ENCODE measurements at regions not wholly inside any gene's neighbourhood (a gene's known extent, or its start where the extent isn't known, plus 50 kb on each side); places are given as distances from the start of the nearest gene placed in this dataset.

DNA sequence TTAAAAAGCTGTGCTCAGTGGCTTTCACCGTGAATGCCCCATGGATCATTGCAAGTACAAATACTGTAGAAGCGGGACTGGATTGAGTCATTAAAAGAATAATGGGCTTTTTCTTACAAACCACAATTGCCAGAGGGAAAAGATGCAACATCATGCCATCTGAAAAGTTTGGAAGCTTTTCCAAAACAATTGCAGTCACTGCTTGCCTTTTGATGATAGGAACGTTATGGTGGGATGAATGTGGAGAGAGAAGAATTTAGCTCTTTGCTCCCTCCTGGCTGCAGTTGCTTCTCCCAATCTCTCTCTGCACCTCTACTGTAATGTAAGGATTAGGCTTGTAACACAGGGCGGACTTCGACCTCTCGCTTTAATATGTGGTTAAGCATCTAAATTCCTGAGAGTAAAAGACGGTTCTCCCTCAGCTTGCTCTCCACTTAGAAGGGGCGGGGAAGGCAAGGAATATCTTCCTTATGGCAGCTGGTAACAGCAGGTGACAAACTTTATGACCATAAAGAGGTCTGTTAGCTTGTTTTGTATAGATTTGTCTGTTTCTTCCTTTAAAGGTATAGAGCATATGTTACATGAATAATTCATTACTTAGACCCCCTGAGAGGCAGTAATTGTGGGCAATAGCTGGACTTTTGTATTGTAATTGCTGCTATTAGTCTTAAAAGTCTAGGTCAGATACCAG, 376.1 kb downstream of the UTRN start (continued):
- TF ChIP-seq ZFP82 (CRISPR knock-in tag; IDR thresholded peaks at IDR 0.05; ENCODE audit: borderline replicate concordance) (no peak), MEIS1 (CRISPR knock-in tag; IDR thresholded peaks at IDR 0.05; ENCODE audit: borderline replicate concordance) (no peak), ZNF12 (CRISPR knock-in tag; IDR thresholded peaks at IDR 0.05) (no peak), KDM6A (CRISPR knock-in tag; IDR thresholded peaks at IDR 0.05; ENCODE audit: low read depth) (0 out of 2 replicates have a peak, but pooled peaks have one; percentile 32), ZNF564 (CRISPR knock-in tag; IDR thresholded peaks at IDR 0.05) (no peak), NONO (IDR thresholded peaks at IDR 0.05) (no peak), NONO (CRISPR knock-in tag; conservative IDR thresholded peaks at IDR 0.05) (no peak), PTBP1 (IDR thresholded peaks at IDR 0.05; ENCODE audit: low read depth, low read length, poor library complexity, severe bottlenecking) (no peak), CENPT (CRISPR knock-in tag; IDR thresholded peaks at IDR 0.05; ENCODE audit: low read depth) (no peak), SCMH1 (CRISPR knock-in tag; IDR thresholded peaks at IDR 0.05; ENCODE audit: borderline replicate concordance) (no peak), DNMT3B (CRISPR knock-in tag; conservative IDR thresholded peaks at IDR 0.05) (0 out of 2 replicates have a peak, but pooled peaks have one; percentile 26), ZNF713 (CRISPR knock-in tag; IDR thresholded peaks at IDR 0.05) (no peak), THAP11 (CRISPR knock-in tag; IDR thresholded peaks at IDR 0.05) (peak; percentile 31; the same call in 1 of the 2 replicates), KMT2A (CRISPR knock-in tag; IDR thresholded peaks at IDR 0.05) (no peak)
- TF ChIP-seq, protein P1, sequence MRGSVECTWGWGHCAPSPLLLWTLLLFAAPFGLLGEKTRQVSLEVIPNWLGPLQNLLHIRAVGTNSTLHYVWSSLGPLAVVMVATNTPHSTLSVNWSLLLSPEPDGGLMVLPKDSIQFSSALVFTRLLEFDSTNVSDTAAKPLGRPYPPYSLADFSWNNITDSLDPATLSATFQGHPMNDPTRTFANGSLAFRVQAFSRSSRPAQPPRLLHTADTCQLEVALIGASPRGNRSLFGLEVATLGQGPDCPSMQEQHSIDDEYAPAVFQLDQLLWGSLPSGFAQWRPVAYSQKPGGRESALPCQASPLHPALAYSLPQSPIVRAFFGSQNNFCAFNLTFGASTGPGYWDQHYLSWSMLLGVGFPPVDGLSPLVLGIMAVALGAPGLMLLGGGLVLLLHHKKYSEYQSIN (CRISPR knock-in tag; IDR thresholded peaks at IDR 0.05; ENCODE audit: borderline replicate concordance): no peak
- TF ChIP-seq, protein P2, sequence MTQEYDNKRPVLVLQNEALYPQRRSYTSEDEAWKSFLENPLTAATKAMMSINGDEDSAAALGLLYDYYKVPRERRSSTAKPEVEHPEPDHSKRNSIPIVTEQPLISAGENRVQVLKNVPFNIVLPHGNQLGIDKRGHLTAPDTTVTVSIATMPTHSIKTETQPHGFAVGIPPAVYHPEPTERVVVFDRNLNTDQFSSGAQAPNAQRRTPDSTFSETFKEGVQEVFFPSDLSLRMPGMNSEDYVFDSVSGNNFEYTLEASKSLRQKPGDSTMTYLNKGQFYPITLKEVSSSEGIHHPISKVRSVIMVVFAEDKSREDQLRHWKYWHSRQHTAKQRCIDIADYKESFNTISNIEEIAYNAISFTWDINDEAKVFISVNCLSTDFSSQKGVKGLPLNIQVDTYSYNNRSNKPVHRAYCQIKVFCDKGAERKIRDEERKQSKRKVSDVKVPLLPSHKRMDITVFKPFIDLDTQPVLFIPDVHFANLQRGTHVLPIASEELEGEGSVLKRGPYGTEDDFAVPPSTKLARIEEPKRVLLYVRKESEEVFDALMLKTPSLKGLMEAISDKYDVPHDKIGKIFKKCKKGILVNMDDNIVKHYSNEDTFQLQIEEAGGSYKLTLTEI (CRISPR knock-in tag; conservative IDR thresholded peaks at IDR 0.05): no peak
- TF ChIP-seq, protein P3, sequence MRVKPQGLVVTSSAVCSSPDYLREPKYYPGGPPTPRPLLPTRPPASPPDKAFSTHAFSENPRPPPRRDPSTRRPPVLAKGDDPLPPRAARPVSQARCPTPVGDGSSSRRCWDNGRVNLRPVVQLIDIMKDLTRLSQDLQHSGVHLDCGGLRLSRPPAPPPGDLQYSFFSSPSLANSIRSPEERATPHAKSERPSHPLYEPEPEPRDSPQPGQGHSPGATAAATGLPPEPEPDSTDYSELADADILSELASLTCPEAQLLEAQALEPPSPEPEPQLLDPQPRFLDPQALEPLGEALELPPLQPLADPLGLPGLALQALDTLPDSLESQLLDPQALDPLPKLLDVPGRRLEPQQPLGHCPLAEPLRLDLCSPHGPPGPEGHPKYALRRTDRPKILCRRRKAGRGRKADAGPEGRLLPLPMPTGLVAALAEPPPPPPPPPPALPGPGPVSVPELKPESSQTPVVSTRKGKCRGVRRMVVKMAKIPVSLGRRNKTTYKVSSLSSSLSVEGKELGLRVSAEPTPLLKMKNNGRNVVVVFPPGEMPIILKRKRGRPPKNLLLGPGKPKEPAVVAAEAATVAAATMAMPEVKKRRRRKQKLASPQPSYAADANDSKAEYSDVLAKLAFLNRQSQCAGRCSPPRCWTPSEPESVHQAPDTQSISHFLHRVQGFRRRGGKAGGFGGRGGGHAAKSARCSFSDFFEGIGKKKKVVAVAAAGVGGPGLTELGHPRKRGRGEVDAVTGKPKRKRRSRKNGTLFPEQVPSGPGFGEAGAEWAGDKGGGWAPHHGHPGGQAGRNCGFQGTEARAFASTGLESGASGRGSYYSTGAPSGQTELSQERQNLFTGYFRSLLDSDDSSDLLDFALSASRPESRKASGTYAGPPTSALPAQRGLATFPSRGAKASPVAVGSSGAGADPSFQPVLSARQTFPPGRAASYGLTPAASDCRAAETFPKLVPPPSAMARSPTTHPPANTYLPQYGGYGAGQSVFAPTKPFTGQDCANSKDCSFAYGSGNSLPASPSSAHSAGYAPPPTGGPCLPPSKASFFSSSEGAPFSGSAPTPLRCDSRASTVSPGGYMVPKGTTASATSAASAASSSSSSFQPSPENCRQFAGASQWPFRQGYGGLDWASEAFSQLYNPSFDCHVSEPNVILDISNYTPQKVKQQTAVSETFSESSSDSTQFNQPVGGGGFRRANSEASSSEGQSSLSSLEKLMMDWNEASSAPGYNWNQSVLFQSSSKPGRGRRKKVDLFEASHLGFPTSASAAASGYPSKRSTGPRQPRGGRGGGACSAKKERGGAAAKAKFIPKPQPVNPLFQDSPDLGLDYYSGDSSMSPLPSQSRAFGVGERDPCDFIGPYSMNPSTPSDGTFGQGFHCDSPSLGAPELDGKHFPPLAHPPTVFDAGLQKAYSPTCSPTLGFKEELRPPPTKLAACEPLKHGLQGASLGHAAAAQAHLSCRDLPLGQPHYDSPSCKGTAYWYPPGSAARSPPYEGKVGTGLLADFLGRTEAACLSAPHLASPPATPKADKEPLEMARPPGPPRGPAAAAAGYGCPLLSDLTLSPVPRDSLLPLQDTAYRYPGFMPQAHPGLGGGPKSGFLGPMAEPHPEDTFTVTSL (CRISPR knock-in tag; IDR thresholded peaks at IDR 0.05; ENCODE audit: borderline replicate concordance): no peak; the same call in 1 of the 2 replicates
- TF ChIP-seq, protein P4, sequence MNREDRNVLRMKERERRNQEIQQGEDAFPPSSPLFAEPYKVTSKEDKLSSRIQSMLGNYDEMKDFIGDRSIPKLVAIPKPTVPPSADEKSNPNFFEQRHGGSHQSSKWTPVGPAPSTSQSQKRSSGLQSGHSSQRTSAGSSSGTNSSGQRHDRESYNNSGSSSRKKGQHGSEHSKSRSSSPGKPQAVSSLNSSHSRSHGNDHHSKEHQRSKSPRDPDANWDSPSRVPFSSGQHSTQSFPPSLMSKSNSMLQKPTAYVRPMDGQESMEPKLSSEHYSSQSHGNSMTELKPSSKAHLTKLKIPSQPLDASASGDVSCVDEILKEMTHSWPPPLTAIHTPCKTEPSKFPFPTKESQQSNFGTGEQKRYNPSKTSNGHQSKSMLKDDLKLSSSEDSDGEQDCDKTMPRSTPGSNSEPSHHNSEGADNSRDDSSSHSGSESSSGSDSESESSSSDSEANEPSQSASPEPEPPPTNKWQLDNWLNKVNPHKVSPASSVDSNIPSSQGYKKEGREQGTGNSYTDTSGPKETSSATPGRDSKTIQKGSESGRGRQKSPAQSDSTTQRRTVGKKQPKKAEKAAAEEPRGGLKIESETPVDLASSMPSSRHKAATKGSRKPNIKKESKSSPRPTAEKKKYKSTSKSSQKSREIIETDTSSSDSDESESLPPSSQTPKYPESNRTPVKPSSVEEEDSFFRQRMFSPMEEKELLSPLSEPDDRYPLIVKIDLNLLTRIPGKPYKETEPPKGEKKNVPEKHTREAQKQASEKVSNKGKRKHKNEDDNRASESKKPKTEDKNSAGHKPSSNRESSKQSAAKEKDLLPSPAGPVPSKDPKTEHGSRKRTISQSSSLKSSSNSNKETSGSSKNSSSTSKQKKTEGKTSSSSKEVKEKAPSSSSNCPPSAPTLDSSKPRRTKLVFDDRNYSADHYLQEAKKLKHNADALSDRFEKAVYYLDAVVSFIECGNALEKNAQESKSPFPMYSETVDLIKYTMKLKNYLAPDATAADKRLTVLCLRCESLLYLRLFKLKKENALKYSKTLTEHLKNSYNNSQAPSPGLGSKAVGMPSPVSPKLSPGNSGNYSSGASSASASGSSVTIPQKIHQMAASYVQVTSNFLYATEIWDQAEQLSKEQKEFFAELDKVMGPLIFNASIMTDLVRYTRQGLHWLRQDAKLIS (CRISPR knock-in tag; IDR thresholded peaks at IDR 0.05): no peak

All from HepG2 (cell line).